SK-N-SH (cell line): ENCODE measurements at regions not wholly inside any gene's neighbourhood (a gene's known extent, or its start where the extent isn't known, plus 50 kb on each side); places are given as distances from the start of the nearest gene placed in this dataset.

Experiments
- CTCF ChIP-seq: fragments of 200-600 bp; sonication (generic); IDR thresholded peaks from 2 replicates; pipeline ENCODE4 v1.6.1; 2017; ENCODE audit warnings: antibody characterized with exemption, mild to moderate bottlenecking, moderate library complexity
- EP300 ChIP-seq, 2 experiments: IDR thresholded peaks; 2 replicates each; pipeline versions ENCODE4 v1.4.0 to v1.6.1; 2012; ENCODE audit warnings: borderline replicate concordance in 1 of 2, low read depth in 1 of 2, low read length in 1 of 2
- GABPA ChIP-seq: IDR thresholded peaks from 2 replicates; pipeline ENCODE4 v1.4.0; 2012; ENCODE audit warnings: low read depth, mild to moderate bottlenecking
- JUND ChIP-seq: IDR thresholded peaks from 2 replicates; pipeline ENCODE4 v1.4.0; 2012
- PBX3 ChIP-seq: IDR thresholded peaks from 2 replicates; pipeline ENCODE4; 2012
- POLR2AphosphoS5 ChIP-seq: IDR thresholded peaks from 2 replicates; pipeline ENCODE4 v1.6.1; 2012; ENCODE audit warnings: low read depth, low read length
- RAD21 ChIP-seq: IDR thresholded peaks from 2 replicates; pipeline ENCODE4 v1.6.1; 2012; ENCODE audit warnings: mild to moderate bottlenecking, low read length
- TAF1 ChIP-seq: IDR thresholded peaks from 2 replicates; pipeline ENCODE4 v1.6.1; 2012; ENCODE audit warnings: low read depth, mild to moderate bottlenecking, low read length, moderate library complexity, borderline replicate concordance
- TF ChIP-seq, protein P1 (sequence below): IDR thresholded peaks from 2 replicates; pipeline ENCODE4 v1.4.0; 2012; ENCODE audit warnings: low read depth, borderline replicate concordance

- TF ChIP-seq POLR2AphosphoS5, result no peak
- no peak for TF ChIP-seq CTCF
- TF ChIP-seq GABPA, result no peak
- TF ChIP-seq, protein P1, sequence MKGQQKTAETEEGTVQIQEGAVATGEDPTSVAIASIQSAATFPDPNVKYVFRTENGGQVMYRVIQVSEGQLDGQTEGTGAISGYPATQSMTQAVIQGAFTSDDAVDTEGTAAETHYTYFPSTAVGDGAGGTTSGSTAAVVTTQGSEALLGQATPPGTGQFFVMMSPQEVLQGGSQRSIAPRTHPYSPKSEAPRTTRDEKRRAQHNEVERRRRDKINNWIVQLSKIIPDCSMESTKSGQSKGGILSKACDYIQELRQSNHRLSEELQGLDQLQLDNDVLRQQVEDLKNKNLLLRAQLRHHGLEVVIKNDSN, result no peak
- no peak for TF ChIP-seq EP300 (IDR thresholded peaks at IDR 0.05; ENCODE audit: borderline replicate concordance in 1 of 2, low read depth in 1 of 2, low read length in 1 of 2)
- no peak for TF ChIP-seq TAF1
- TF ChIP-seq JUND, result no peak
- TF ChIP-seq PBX3, result no peak
- TF ChIP-seq RAD21, result no peak
Measured at GRCh38 chr12:72173974-72174373, 98.2 kb upstream of the TRHDE start.
